ENCODE measurements at regions not wholly inside any gene's neighbourhood (a gene's known extent, or its start where the extent isn't known, plus 50 kb on each side); places are given as distances from the start of the nearest gene placed in this dataset.

GRCh38 chr11:71064183-71064582 is 188.2 kb downstream of the SHANK2 start:
- Histone ChIP-seq H3K9me3 (ENCODE audit: low read depth) (no peaks in the 10 kb centered on the region), H3K36me3 (no peaks in the 10 kb centered on the region), H3K9ac (no peak overlapping the region), H4K20me1 (ENCODE audit: low read depth) (no peaks in the 10 kb centered on the region), H3K4me1 (no peaks in the 10 kb centered on the region), H3K4me3 (no peak overlapping the region), H3K79me2 (ENCODE audit: low read depth) (no peaks in the 10 kb centered on the region), H2AFZ (replicated peaks) (no peak overlapping the region), H3F3A (ENCODE audit: low read depth) (no peaks in the 10 kb centered on the region), H3K4me2 (no peak overlapping the region), H3K27me3 (no peaks in the 10 kb centered on the region), H3K27ac (no peak overlapping the region)
- Mint-ChIP-seq H3K36me3 (no peaks in the 10 kb centered on the region), H3K27ac (peak overlapping the region; percentile 3), H3K4me1 (peaks cover 2% of the 10 kb centered on the region), H3K4me3 (no peak overlapping the region), H3K9me3 (peaks cover 2% of the 10 kb centered on the region), H3K27me3 (ENCODE audit: insufficient read depth, low read depth) (peaks cover 4% of the 10 kb centered on the region)
- no peak for TF ChIP-seq EZH2phosphoT487 (IDR thresholded peaks at IDR 0.05)
- TF ChIP-seq EZH2 (IDR thresholded peaks at IDR 0.05) = no peak
- no peak for TF ChIP-seq CTCF (IDR thresholded peaks at IDR 0.05)
- no peak for DNase-seq (ENCODE audit: low spot score)

GRCh38 chr11:71063129-71063528 is 189.2 kb downstream of the SHANK2 start:
- H3K36me3 ChIP-seq = no peaks in the 10 kb centered on the region

GRCh38 chr11:71062199-71062598 is 190.2 kb downstream of the SHANK2 start:
- no peak overlapping the region for H3K4me2 ChIP-seq
- TF ChIP-seq CTCF (IDR thresholded peaks at IDR 0.05) = no peak
- no peak for TF ChIP-seq EZH2 (IDR thresholded peaks at IDR 0.05)
- TF ChIP-seq EZH2phosphoT487 (IDR thresholded peaks at IDR 0.05) = no peak
- H3F3A ChIP-seq (ENCODE audit: low read depth) = no peaks in the 10 kb centered on the region
- no peaks in the 10 kb centered on the region for H3K27me3 ChIP-seq
- H3K27ac ChIP-seq = no peak overlapping the region
- Mint-ChIP-seq H3K36me3 (no peaks in the 10 kb centered on the region), H3K9me3 (peaks cover 2% of the 10 kb centered on the region), H3K4me1 (peaks cover 2% of the 10 kb centered on the region), H3K4me3 (no peak overlapping the region), H3K27ac (no peak overlapping the region), H3K27me3 (ENCODE audit: insufficient read depth, low read depth) (peaks cover 4% of the 10 kb centered on the region)
- no peak overlapping the region for H2AFZ ChIP-seq (replicated peaks)
- no peaks in the 10 kb centered on the region for H3K36me3 ChIP-seq
- H4K20me1 ChIP-seq (ENCODE audit: low read depth) = no peaks in the 10 kb centered on the region
- no peaks in the 10 kb centered on the region for H3K4me1 ChIP-seq
- no peaks in the 10 kb centered on the region for H3K79me2 ChIP-seq (ENCODE audit: low read depth)
- no peak overlapping the region for H3K9ac ChIP-seq
- DNase-seq (ENCODE audit: low spot score) = no peak
- no peak overlapping the region for H3K4me3 ChIP-seq
- no peaks in the 10 kb centered on the region for H3K9me3 ChIP-seq (ENCODE audit: low read depth)

More at GRCh38 chr11:71063129-71063528, 189.2 kb downstream of the SHANK2 start:
- peaks cover 2% of the 10 kb centered on the region for H3K4me1 Mint-ChIP-seq
- H3K9ac ChIP-seq = no peak overlapping the region
- H3K79me2 ChIP-seq (ENCODE audit: low read depth) = no peaks in the 10 kb centered on the region
- H3K27me3 Mint-ChIP-seq (ENCODE audit: insufficient read depth, low read depth) = peaks cover 4% of the 10 kb centered on the region
- no peaks in the 10 kb centered on the region for H3K36me3 Mint-ChIP-seq
- DNase-seq (ENCODE audit: low spot score) = no peak
- no peaks in the 10 kb centered on the region for H3K27me3 ChIP-seq
- peaks cover 2% of the 10 kb centered on the region for H3K9me3 Mint-ChIP-seq
- H3F3A ChIP-seq (ENCODE audit: low read depth) = no peaks in the 10 kb centered on the region
- H3K27ac ChIP-seq = no peak overlapping the region
- TF ChIP-seq EZH2phosphoT487 (IDR thresholded peaks at IDR 0.05) (no peak), EZH2 (IDR thresholded peaks at IDR 0.05) (no peak), CTCF (IDR thresholded peaks at IDR 0.05) (no peak)
- H3K4me1 ChIP-seq = no peaks in the 10 kb centered on the region
- H3K4me2 ChIP-seq = no peak overlapping the region
- no peak overlapping the region for H3K4me3 Mint-ChIP-seq
- H3K4me3 ChIP-seq = no peak overlapping the region
- no peaks in the 10 kb centered on the region for H3K9me3 ChIP-seq (ENCODE audit: low read depth)
- H3K27ac Mint-ChIP-seq = no peak overlapping the region
- H2AFZ ChIP-seq (replicated peaks) = no peak overlapping the region
- H4K20me1 ChIP-seq (ENCODE audit: low read depth) = no peaks in the 10 kb centered on the region
